ENCODE measurements at regions not wholly inside any gene's neighbourhood (a gene's known extent, or its start where the extent isn't known, plus 50 kb on each side); places are given as distances from the start of the nearest gene placed in this dataset.

DNA sequence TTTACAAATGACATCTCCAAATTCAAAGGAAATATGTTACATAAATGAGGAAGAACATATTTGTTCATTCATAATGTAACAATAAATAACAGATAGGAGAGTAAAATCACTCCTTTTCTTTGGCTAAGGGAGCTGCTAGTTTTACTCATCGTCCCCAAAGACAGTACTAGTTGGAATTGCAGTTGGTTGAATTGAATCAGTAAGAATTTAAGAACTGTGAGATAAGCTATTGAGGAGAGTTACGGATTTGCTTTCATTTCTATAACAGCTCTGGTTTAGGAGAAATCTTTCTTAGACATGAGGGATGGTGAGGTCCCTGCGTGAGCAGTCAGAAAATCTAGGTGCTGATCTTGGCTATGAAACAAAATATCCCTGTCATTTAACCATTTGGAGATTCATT lies 402.8 kb downstream of the AEBP2 start:
- Histone ChIP-seq H3K4me2 (ENCODE audit: low read depth, low read length, poor library complexity, severe bottlenecking) (no peak overlapping the region), H3K9me3 (ENCODE audit: insufficient read depth, low read depth, low read length) (no peaks in the 10 kb centered on the region), H3K4me3 (ENCODE audit: low read length, poor library complexity, severe bottlenecking) (no peak overlapping the region), H3K36me3 (ENCODE audit: insufficient read depth, low read length) (no peaks in the 10 kb centered on the region), H3K27me3 (ENCODE audit: insufficient read depth, low read length, poor library complexity, severe bottlenecking) (no peaks in the 10 kb centered on the region), H3K4me1 (ENCODE audit: insufficient read depth, low read length, poor library complexity, severe bottlenecking) (no peaks in the 10 kb centered on the region), H3K9ac (ENCODE audit: low read depth, low read length, poor library complexity, severe bottlenecking) (no peak overlapping the region), H3K9me2 (replicated peaks; ENCODE audit: low read depth, low read length) (no peaks in the 10 kb centered on the region), H2AFZ (ENCODE audit: low read length) (no peak overlapping the region; the same call in 1 of the 2 replicates), H4K20me1 (ENCODE audit: insufficient read depth, low read length, poor library complexity, severe bottlenecking) (no peaks in the 10 kb centered on the region), H3F3A (ENCODE audit: low read depth) (no peaks in the 10 kb centered on the region), H3K79me2 (ENCODE audit: insufficient read depth, low read length) (no peaks in the 10 kb centered on the region)
- TF ChIP-seq EZH2phosphoT487 (IDR thresholded peaks at IDR 0.05; ENCODE audit: borderline replicate concordance): no peak
- TF ChIP-seq, protein P1, sequence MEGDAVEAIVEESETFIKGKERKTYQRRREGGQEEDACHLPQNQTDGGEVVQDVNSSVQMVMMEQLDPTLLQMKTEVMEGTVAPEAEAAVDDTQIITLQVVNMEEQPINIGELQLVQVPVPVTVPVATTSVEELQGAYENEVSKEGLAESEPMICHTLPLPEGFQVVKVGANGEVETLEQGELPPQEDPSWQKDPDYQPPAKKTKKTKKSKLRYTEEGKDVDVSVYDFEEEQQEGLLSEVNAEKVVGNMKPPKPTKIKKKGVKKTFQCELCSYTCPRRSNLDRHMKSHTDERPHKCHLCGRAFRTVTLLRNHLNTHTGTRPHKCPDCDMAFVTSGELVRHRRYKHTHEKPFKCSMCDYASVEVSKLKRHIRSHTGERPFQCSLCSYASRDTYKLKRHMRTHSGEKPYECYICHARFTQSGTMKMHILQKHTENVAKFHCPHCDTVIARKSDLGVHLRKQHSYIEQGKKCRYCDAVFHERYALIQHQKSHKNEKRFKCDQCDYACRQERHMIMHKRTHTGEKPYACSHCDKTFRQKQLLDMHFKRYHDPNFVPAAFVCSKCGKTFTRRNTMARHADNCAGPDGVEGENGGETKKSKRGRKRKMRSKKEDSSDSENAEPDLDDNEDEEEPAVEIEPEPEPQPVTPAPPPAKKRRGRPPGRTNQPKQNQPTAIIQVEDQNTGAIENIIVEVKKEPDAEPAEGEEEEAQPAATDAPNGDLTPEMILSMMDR (conservative IDR thresholded peaks at IDR 0.05; ENCODE audit: low read length): no peak

DNA sequence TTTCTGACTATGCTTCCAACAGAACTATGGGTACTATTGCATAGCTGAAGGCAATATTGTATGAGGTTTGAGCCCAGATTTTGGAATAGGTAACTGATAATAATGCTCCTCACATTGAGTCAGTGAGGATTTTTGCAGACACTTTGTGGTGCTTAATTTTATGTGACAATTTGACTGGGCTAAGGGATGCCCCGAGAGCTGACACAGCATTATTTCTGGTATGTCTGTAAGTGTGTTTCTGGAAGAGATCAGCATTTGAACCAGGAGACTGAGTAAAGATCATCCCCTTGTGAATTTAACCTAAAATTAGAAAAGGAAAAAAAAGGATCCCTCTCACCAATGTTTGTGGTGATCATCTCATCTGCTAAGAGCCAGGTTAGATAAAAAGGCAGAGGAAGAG lies 404.9 kb downstream of the AEBP2 start:
- no peak overlapping the region for H3K4me2 ChIP-seq (ENCODE audit: low read depth, low read length, poor library complexity, severe bottlenecking)
- H3K4me3 ChIP-seq (ENCODE audit: low read length, poor library complexity, severe bottlenecking): no peak overlapping the region
- no peaks in the 10 kb centered on the region for H3K9me3 ChIP-seq (ENCODE audit: insufficient read depth, low read depth, low read length)
- H3K27me3 ChIP-seq (ENCODE audit: insufficient read depth, low read length, poor library complexity, severe bottlenecking): no peaks in the 10 kb centered on the region
- no peaks in the 10 kb centered on the region for H3K4me1 ChIP-seq (ENCODE audit: insufficient read depth, low read length, poor library complexity, severe bottlenecking)
- H3K36me3 ChIP-seq (ENCODE audit: insufficient read depth, low read length): no peaks in the 10 kb centered on the region
- no peaks in the 10 kb centered on the region for H3F3A ChIP-seq (ENCODE audit: low read depth)
- peak overlapping the region; percentile 8; the same call in 1 of the 2 replicates for H2AFZ ChIP-seq (ENCODE audit: low read length)
- no peaks in the 10 kb centered on the region for H4K20me1 ChIP-seq (ENCODE audit: insufficient read depth, low read length, poor library complexity, severe bottlenecking)
- no peak for TF ChIP-seq EZH2phosphoT487 (IDR thresholded peaks at IDR 0.05; ENCODE audit: borderline replicate concordance)
- TF ChIP-seq, protein P1 (conservative IDR thresholded peaks at IDR 0.05; ENCODE audit: low read length): no peak
- H3K9ac ChIP-seq (ENCODE audit: low read depth, low read length, poor library complexity, severe bottlenecking): no peak overlapping the region
- H3K79me2 ChIP-seq (ENCODE audit: insufficient read depth, low read length): no peaks in the 10 kb centered on the region
- no peaks in the 10 kb centered on the region for H3K9me2 ChIP-seq (replicated peaks; ENCODE audit: low read depth, low read length)

DNA sequence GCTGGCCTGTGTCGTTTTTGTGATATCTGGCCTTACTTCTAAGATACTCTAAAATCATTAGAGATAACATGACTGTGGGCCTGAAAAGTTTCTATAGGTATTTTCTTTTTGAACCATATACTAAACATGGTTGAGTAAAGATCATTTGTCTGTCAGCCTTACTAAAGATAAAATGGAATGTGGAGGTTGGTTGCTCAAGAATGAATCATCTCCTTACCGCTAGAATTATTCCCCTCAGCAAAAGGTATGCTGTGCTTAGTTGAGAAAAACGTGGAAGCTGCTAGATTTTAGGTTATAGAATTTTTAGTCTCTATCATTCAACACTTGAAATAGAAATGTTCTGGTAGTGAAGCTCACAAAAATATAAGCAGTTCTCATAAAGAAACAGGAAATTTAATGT lies 407.3 kb downstream of the AEBP2 start:
- no peak overlapping the region for H3K9ac ChIP-seq (ENCODE audit: low read depth, low read length, poor library complexity, severe bottlenecking)
- TF ChIP-seq, protein P1 (conservative IDR thresholded peaks at IDR 0.05; ENCODE audit: low read length): no peak
- no peak for TF ChIP-seq EZH2phosphoT487 (IDR thresholded peaks at IDR 0.05; ENCODE audit: borderline replicate concordance)
- no peak overlapping the region for H2AFZ ChIP-seq (ENCODE audit: low read length)
- H3K4me3 ChIP-seq (ENCODE audit: low read length, poor library complexity, severe bottlenecking): no peak overlapping the region
- no peaks in the 10 kb centered on the region for H4K20me1 ChIP-seq (ENCODE audit: insufficient read depth, low read length, poor library complexity, severe bottlenecking)
- no peaks in the 10 kb centered on the region for H3F3A ChIP-seq (ENCODE audit: low read depth)
- H3K9me2 ChIP-seq (replicated peaks; ENCODE audit: low read depth, low read length): no peaks in the 10 kb centered on the region
- H3K9me3 ChIP-seq (ENCODE audit: insufficient read depth, low read depth, low read length): no peaks in the 10 kb centered on the region
- H3K4me1 ChIP-seq (ENCODE audit: insufficient read depth, low read length, poor library complexity, severe bottlenecking): no peaks in the 10 kb centered on the region
- no peaks in the 10 kb centered on the region for H3K79me2 ChIP-seq (ENCODE audit: insufficient read depth, low read length)
- H3K27me3 ChIP-seq (ENCODE audit: insufficient read depth, low read length, poor library complexity, severe bottlenecking): no peaks in the 10 kb centered on the region
- H3K36me3 ChIP-seq (ENCODE audit: insufficient read depth, low read length): no peaks in the 10 kb centered on the region
- no peak overlapping the region for H3K4me2 ChIP-seq (ENCODE audit: low read depth, low read length, poor library complexity, severe bottlenecking)
